Hepatocyte (in vitro differentiated cells): ENCODE measurements at regions not wholly inside any gene's neighbourhood (a gene's known extent, or its start where the extent isn't known, plus 50 kb on each side); places are given as distances from the start of the nearest gene placed in this dataset.

ENCODE experiments used
- DNase-seq: peaks from one replicate; pipeline ENCODE4 v3.0.0-alpha.2; 2016; ENCODE audit warnings: low spot score
- H2AFZ ChIP-seq: fragments of 200-600 bp; sonication (generic); 2 replicates; pipeline ENCODE4 v1.6.0; 2016; ENCODE audit warnings: antibody characterized with exemption, mild to moderate bottlenecking
- H3K27ac ChIP-seq: fragments of 200-600 bp; sonication (generic); 2 replicates; pipeline ENCODE4 v1.5.1; 2016; ENCODE audit warnings: mild to moderate bottlenecking
- H3K27me3 ChIP-seq: fragments of 200-600 bp; sonication (generic); 2 replicates; pipeline ENCODE4 v1.6.1; 2016
- H3K36me3 ChIP-seq: fragments of 200-600 bp; sonication (generic); replicated peaks from 2 replicates; pipeline ENCODE4 v1.5.1; 2016; ENCODE audit warnings: low read depth; ENCODE audit not compliant: insufficient read depth
- H3K4me1 ChIP-seq: fragments of 200-600 bp; sonication (generic); 2 replicates; pipeline ENCODE4 v1.5.1; 2016; ENCODE audit warnings: mild to moderate bottlenecking, moderate library complexity; ENCODE audit not compliant: insufficient read depth
- H3K4me2 ChIP-seq: fragments of 200-600 bp; sonication (generic); 2 replicates; pipeline ENCODE4 v1.6.0; 2016
- H3K4me3 ChIP-seq: fragments of 200-600 bp; sonication (generic); 2 replicates; pipeline ENCODE4 v1.5.1; 2016; ENCODE audit warnings: mild to moderate bottlenecking
- H3K79me2 ChIP-seq: fragments of 200-600 bp; sonication (generic); 2 replicates; pipeline ENCODE4 v1.6.0; 2017; ENCODE audit warnings: mild to moderate bottlenecking
- H3K9me2 ChIP-seq: fragments of 200-600 bp; sonication (generic); replicated peaks from 2 replicates; pipeline ENCODE4 v1.6.0; 2017; ENCODE audit warnings: mild to moderate bottlenecking; ENCODE audit not compliant: insufficient read depth
- H3K9me3 ChIP-seq: fragments of 200-600 bp; sonication (generic); 2 replicates; pipeline ENCODE4 v1.5.1; 2016; ENCODE audit warnings: low read depth, mild to moderate bottlenecking
- H4K20me1 ChIP-seq: fragments of 200-600 bp; sonication (generic); 2 replicates; pipeline ENCODE4 v1.6.0; 2016; ENCODE audit warnings: mild to moderate bottlenecking; ENCODE audit not compliant: insufficient read depth, poor library complexity, severe bottlenecking
- CTCF ChIP-seq: fragments of 200-600 bp; sonication (generic); IDR thresholded peaks from 2 replicates; pipeline ENCODE4 v1.5.1; 2016; ENCODE audit warnings: antibody characterized with exemption, mild to moderate bottlenecking; ENCODE audit not compliant: poor library complexity
- EZH2 ChIP-seq: fragments of 200-600 bp; sonication (generic); IDR thresholded peaks from 2 replicates; pipeline ENCODE4 v1.6.1; 2016; ENCODE audit warnings: antibody characterized with exemption, mild to moderate bottlenecking, borderline replicate concordance
- EZH2phosphoT487 ChIP-seq: fragments of 200-600 bp; sonication (generic); IDR thresholded peaks from one replicate; pipeline ENCODE4 v1.6.1; 2018; ENCODE audit warnings: antibody characterized with exemption, mild to moderate bottlenecking, low read depth, moderate library complexity; ENCODE audit not compliant: unreplicated experiment, severe bottlenecking
- WGBS: methylation state at CpG from one replicate; pipeline ENCODE4 v1.1.6; 2016; ENCODE audit warnings: low lambda C conversion rate; ENCODE audit errors: missing lambda C conversion rate; 5-methylcytosine and 5-hydroxymethylcytosine counted together

GRCh38 chr17:65312718-65313377, 175.7 kb downstream of the RGS9 start:
- H3K9me2 ChIP-seq, result no peaks in the 10 kb centered on the region
- H3K4me1 ChIP-seq, result peaks cover 10% of the 10 kb centered on the region
- no peak overlapping the region for H3K27ac ChIP-seq
- H3K9me3 ChIP-seq, result no peaks in the 10 kb centered on the region
- no peaks in the 10 kb centered on the region for H3K79me2 ChIP-seq
- no peaks in the 10 kb centered on the region for H3K27me3 ChIP-seq
- H3K4me3 ChIP-seq, result no peak overlapping the region
- no peak for TF ChIP-seq EZH2phosphoT487
- no peak for TF ChIP-seq CTCF
- no peak for TF ChIP-seq EZH2
- H2AFZ ChIP-seq, result no peak overlapping the region
- 6% methylated on average over 6 of the region's 6 CpGs for WGBS
- no peak overlapping the region for H3K4me2 ChIP-seq
- DNase-seq, result no peak
- H4K20me1 ChIP-seq, result no peaks in the 10 kb centered on the region
- no peaks in the 10 kb centered on the region for H3K36me3 ChIP-seq

- Histone ChIP-seq H3K9me3 (no peaks in the 10 kb centered on the region), H3K36me3 (no peaks in the 10 kb centered on the region), H3K9me2 (no peaks in the 10 kb centered on the region), H3K27ac (no peak overlapping the region), H2AFZ (no peak overlapping the region), H3K27me3 (no peaks in the 10 kb centered on the region), H4K20me1 (no peaks in the 10 kb centered on the region), H3K79me2 (no peaks in the 10 kb centered on the region), H3K4me1 (peaks cover 10% of the 10 kb centered on the region), H3K4me3 (no peak overlapping the region), H3K4me2 (no peak overlapping the region)
- DNase-seq, result no peak
- WGBS, result 96% methylated on average over 5 of the region's 5 CpGs
- TF ChIP-seq EZH2 (no peak), CTCF (no peak), EZH2phosphoT487 (no peak)
These were observed 174.1 kb downstream of the RGS9 start for GRCh38 chr17:65311261-65311660.

GRCh38 chr17:65307961-65308316, 170.8 kb downstream of the RGS9 start:
- H3K4me1 ChIP-seq, result peaks cover 8% of the 10 kb centered on the region
- H4K20me1 ChIP-seq, result no peaks in the 10 kb centered on the region
- 94% methylated on average over 3 of the region's 3 CpGs for WGBS
- no peaks in the 10 kb centered on the region for H3K36me3 ChIP-seq
- no peak overlapping the region for H3K4me2 ChIP-seq
- H3K27ac ChIP-seq, result no peak overlapping the region
- no peak for DNase-seq
- no peaks in the 10 kb centered on the region for H3K79me2 ChIP-seq
- H3K27me3 ChIP-seq, result no peaks in the 10 kb centered on the region
- no peak overlapping the region for H2AFZ ChIP-seq
- H3K9me2 ChIP-seq, result no peaks in the 10 kb centered on the region
- H3K9me3 ChIP-seq, result no peaks in the 10 kb centered on the region
- no peak overlapping the region for H3K4me3 ChIP-seq
- TF ChIP-seq EZH2phosphoT487 (no peak), EZH2 (no peak), CTCF (no peak)
